ENCODE measurements at regions not wholly inside any gene's neighbourhood (a gene's known extent, or its start where the extent isn't known, plus 50 kb on each side); places are given as distances from the start of the nearest gene placed in this dataset.
"Not testable (repeated sequence)": the region's sequence is repeated elsewhere in the genome, so short reads cannot be mapped to it uniquely, and the experiment has no call there.

GRCh38 chr22:44650806-44651205 lies 51.2 kb upstream of the PRR5 start:
- no peak for DNase-seq

- DNase-seq = peak; percentile 25
Observed at GRCh38 chr22:44648821-44649565, 53.0 kb upstream of the PRR5 start.

GRCh38 chr22:44648085-44648820 lies 53.8 kb upstream of the PRR5 start:
- no peak for DNase-seq

GRCh38 chr22:44647141-44647540 lies 54.9 kb upstream of the PRR5 start:
- no peak for DNase-seq

- no peak for DNase-seq
Observed at GRCh38 chr22:44646668-44647067, 55.3 kb upstream of the PRR5 start.

- DNase-seq = no peak
Observed at GRCh38 chr22:44646141-44646540, 55.9 kb upstream of the PRR5 start.

GRCh38 chr22:44645531-44645930 lies 56.5 kb upstream of the PRR5 start:
- no peak for DNase-seq

GRCh38 chr22:44645083-44645482 lies 56.9 kb upstream of the PRR5 start:
- DNase-seq = no peak

GRCh38 chr22:44643526-44644101 lies 58.4 kb upstream of the PRR5 start:
- DNase-seq = not testable (repeated sequence)

GRCh38 chr22:44642096-44642644 lies 59.8 kb upstream of the PRR5 start:
- no peak for DNase-seq

GRCh38 chr22:44640618-44641155 lies 61.3 kb upstream of the PRR5 start:
- no peak for DNase-seq

- DNase-seq = no peak
Observed at GRCh38 chr22:44639891-44640617, 62.0 kb upstream of the PRR5 start.

GRCh38 chr22:44638971-44639760 lies 62.8 kb upstream of the PRR5 start:
- no peak for DNase-seq

- DNase-seq = not testable (repeated sequence)
Observed at GRCh38 chr22:44636502-44637206, 65.3 kb upstream of the PRR5 start.

- not testable (repeated sequence) for DNase-seq
Observed at GRCh38 chr22:44635567-44635966, 66.4 kb upstream of the PRR5 start.

GRCh38 chr22:44634426-44635321 lies 67.3 kb upstream of the PRR5 start:
- no peak for DNase-seq

- DNase-seq = no peak
Observed at GRCh38 chr22:44633647-44634046, 68.4 kb upstream of the PRR5 start.

GRCh38 chr22:44632541-44633396 lies 69.2 kb upstream of the PRR5 start:
- no peak for DNase-seq

- no peak for DNase-seq
Observed at GRCh38 chr22:44630826-44631225, 71.2 kb upstream of the PRR5 start.
